K562 (cell line): ENCODE measurements at regions not wholly inside any gene's neighbourhood (a gene's known extent, or its start where the extent isn't known, plus 50 kb on each side); places are given as distances from the start of the nearest gene placed in this dataset.

Experiments used
- CC2D1A ChIP-seq: fragments of 450-650 bp; IDR thresholded peaks from 2 replicates; pipeline ENCODE4 v1.6.1; 2017; ENCODE audit warnings: mild to moderate bottlenecking
- CTCF ChIP-seq, 3 experiments: IDR thresholded peaks in 2 of 3; conservative IDR thresholded peaks in 1 of 3; 2 replicates each; pipeline ENCODE4 v1.5.1; 2011 to 2012; ENCODE audit warnings: low read length in 3 of 3, mild to moderate bottlenecking in 3 of 3, control low read depth in 2 of 3, improper control_type of control experiment in 1 of 3, inconsistent platforms in 1 of 3, low read depth in 1 of 3, mixed read lengths in 1 of 3, moderate library complexity in 1 of 3; ENCODE audit not compliant: insufficient read depth in 2 of 3
- HMGXB4 ChIP-seq: sonication (generic); formaldehyde crosslinking; IDR thresholded peaks from 2 replicates; pipeline ENCODE4 v1.8.1; 2023; ENCODE audit warnings: mild to moderate bottlenecking, missing genetic modification reagents
- HNRNPK ChIP-seq: fragments of 200-400 bp; formaldehyde crosslinking; IDR thresholded peaks from one replicate; pipeline ENCODE4 v1.6.1; 2018; ENCODE audit warnings: mild to moderate bottlenecking, low read depth, low read length; ENCODE audit not compliant: poor library complexity, severe bottlenecking
- JUN ChIP-seq, 2 experiments: sonication (generic) in 1 of 2; formaldehyde crosslinking in 1 of 2; IDR thresholded peaks; 2 replicates each; pipeline versions ENCODE4 v1.6.1 to v1.8.0; 2012 to 2022; ENCODE audit warnings: borderline replicate concordance in 2 of 2, mild to moderate bottlenecking in 2 of 2, improper control_type of control experiment in 1 of 2, low read depth in 1 of 2, low read length in 1 of 2, missing genetic modification reagents in 1 of 2
- RBM22 ChIP-seq: fragments of 200-400 bp; formaldehyde crosslinking; IDR thresholded peaks from 2 replicates; pipeline ENCODE4 v1.6.1; 2018; ENCODE audit warnings: low read length, low read depth; ENCODE audit not compliant: poor library complexity, severe bottlenecking
- TCF7 ChIP-seq: sonication (generic); IDR thresholded peaks from 2 replicates; pipeline ENCODE4 v1.6.1; 2016; ENCODE audit warnings: antibody characterized with exemption, borderline replicate concordance
- ZBTB7A ChIP-seq: IDR thresholded peaks from 2 replicates; pipeline ENCODE4 v1.6.1; 2011; ENCODE audit warnings: low read depth, mild to moderate bottlenecking, low read length, moderate library complexity, borderline replicate concordance; ENCODE audit not compliant: control insufficient read depth
- ZNF224 ChIP-seq: sonication (generic); formaldehyde crosslinking; IDR thresholded peaks from 2 replicates; pipeline ENCODE4 v1.8.0; 2022; ENCODE audit warnings: mild to moderate bottlenecking, missing genetic modification reagents

GRCh38 chr5:117379521-117379920 is 804.9 kb upstream of the SEMA6A start:
- TF ChIP-seq TCF7 (no peak), ZBTB7A (no peak), CTCF (IDR thresholded peaks at IDR 0.05 in 2 of 3, conservative IDR thresholded peaks at IDR 0.05 in 1 of 3; ENCODE audit: insufficient read depth in 2 of 3, low read depth in 1 of 3, low read length in 3 of 3) (no peak), HMGXB4 (CRISPR knock-in tag) (no peak), JUN (IDR thresholded peaks at IDR 0.05; ENCODE audit: borderline replicate concordance, low read depth, low read length) (no peak), JUN (CRISPR knock-in tag; IDR thresholded peaks at IDR 0.05; ENCODE audit: borderline replicate concordance) (no peak), HNRNPK (no peak), RBM22 (no peak), ZNF224 (CRISPR knock-in tag) (no peak), CC2D1A (no peak)
